Astrocyte (in vitro differentiated cells and primary cell): ENCODE measurements at regions not wholly inside any gene's neighbourhood (a gene's known extent, or its start where the extent isn't known, plus 50 kb on each side); places are given as distances from the start of the nearest gene placed in this dataset.

ENCODE experiments used
- DNase-seq: peaks from one replicate; pipeline ENCODE4 v3.0.0-alpha.2; 2010; ENCODE audit warnings: low read depth
- FAIRE-seq: peaks from 2 replicates; lab custom pipeline; 2011; peaks lifted over from hg19 to GRCh38; lab: Jason Lieb, UNC
- H2AFZ ChIP-seq: 2 replicates; pipeline ENCODE4 v1.6.0; 2012; ENCODE audit warnings: low read depth, low read length, inconsistent platforms
- H3K27ac ChIP-seq: 2 replicates; pipeline ENCODE4 v1.5.1; 2011; ENCODE audit warnings: low read depth, low read length, inconsistent platforms
- H3K27me3 ChIP-seq: 2 replicates; pipeline ENCODE4 v1.6.0; 2011; ENCODE audit warnings: low read length, inconsistent platforms; ENCODE audit not compliant: insufficient read depth
- H3K36me3 ChIP-seq: 2 replicates; pipeline ENCODE4 v1.5.1; 2011; ENCODE audit warnings: low read length, inconsistent platforms; ENCODE audit not compliant: insufficient read depth
- H3K4me1 ChIP-seq: 2 replicates; pipeline ENCODE4 v1.5.1; 2011; ENCODE audit warnings: low read length, inconsistent platforms; ENCODE audit not compliant: insufficient read depth
- H3K4me2 ChIP-seq: 2 replicates; pipeline ENCODE4 v1.6.0; 2012; ENCODE audit warnings: low read length, inconsistent platforms
- H3K4me3 ChIP-seq: 2 replicates; pipeline ENCODE4 v1.5.1; 2011; ENCODE audit warnings: low read depth, mild to moderate bottlenecking, low read length, inconsistent platforms; ENCODE audit not compliant: insufficient read depth
- H3K79me2 ChIP-seq: 2 replicates; pipeline ENCODE4 v1.6.0; 2012; ENCODE audit warnings: mild to moderate bottlenecking, low read length, inconsistent platforms; ENCODE audit not compliant: insufficient read depth
- H3K9ac ChIP-seq: 2 replicates; pipeline ENCODE4 v1.6.0; 2012; ENCODE audit warnings: mild to moderate bottlenecking, low read length, inconsistent platforms
- H3K9me3 ChIP-seq: 2 replicates; pipeline ENCODE4 v1.5.1; 2012; ENCODE audit warnings: low read depth, mild to moderate bottlenecking, low read length, inconsistent platforms; ENCODE audit not compliant: insufficient read depth
- H4K20me1 ChIP-seq: 2 replicates; pipeline ENCODE4 v1.6.0; 2012; ENCODE audit warnings: low read length, inconsistent platforms; ENCODE audit not compliant: insufficient read depth
- H3K27ac Mint-ChIP-seq: one replicate; pipeline ENCODE4 v1.8.0; 2021; ENCODE audit warnings: mild to moderate bottlenecking, mixed read lengths; ENCODE audit not compliant: unreplicated experiment
- H3K27me3 Mint-ChIP-seq: one replicate; pipeline ENCODE4 v1.8.0; 2021; ENCODE audit warnings: low read depth, mixed read lengths; ENCODE audit not compliant: unreplicated experiment
- H3K36me3 Mint-ChIP-seq: one replicate; pipeline ENCODE4 v1.8.0; 2021; ENCODE audit warnings: low read depth, mixed read lengths; ENCODE audit not compliant: unreplicated experiment
- H3K4me1 Mint-ChIP-seq: one replicate; pipeline ENCODE4 v1.8.0; 2021; ENCODE audit warnings: low read depth, mixed read lengths; ENCODE audit not compliant: unreplicated experiment
- H3K4me3 Mint-ChIP-seq: one replicate; pipeline ENCODE4 v1.8.0; 2021; ENCODE audit warnings: mild to moderate bottlenecking, moderate library complexity, mixed read lengths; ENCODE audit not compliant: unreplicated experiment
- H3K9me3 Mint-ChIP-seq: one replicate; pipeline ENCODE4 v1.8.0; 2021; ENCODE audit warnings: mild to moderate bottlenecking, mixed read lengths; ENCODE audit not compliant: unreplicated experiment
- EZH2 ChIP-seq: IDR thresholded peaks from 2 replicates; pipeline ENCODE4 v1.6.1; 2012; ENCODE audit warnings: mild to moderate bottlenecking, low read length, inconsistent platforms; ENCODE audit not compliant: insufficient read depth
- TF ChIP-seq, protein P1 (sequence below): IDR thresholded peaks from 2 replicates; pipeline ENCODE4 v1.5.1; 2011; ENCODE audit warnings: low read depth, mild to moderate bottlenecking, inconsistent platforms, low read length, moderate library complexity; ENCODE audit not compliant: insufficient read depth

DNA sequence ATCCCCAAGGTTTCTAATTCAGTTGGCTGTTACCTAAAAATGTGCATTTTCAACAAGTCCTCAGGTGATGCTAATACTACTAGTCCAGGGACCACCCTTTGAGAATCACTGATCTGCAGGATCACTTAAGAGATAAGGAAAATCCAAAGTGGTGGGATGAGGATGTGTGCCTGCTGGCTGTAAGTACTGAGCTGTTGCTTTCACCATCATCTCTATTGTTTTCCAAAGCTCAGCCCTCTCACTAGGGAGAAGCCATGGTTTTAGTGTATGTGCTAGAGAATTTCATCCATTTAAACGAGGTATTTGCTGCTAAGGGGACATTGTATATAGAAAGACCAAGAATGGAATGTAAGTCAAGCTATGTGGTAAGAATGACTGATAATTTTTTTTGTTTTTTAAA, 202.3 kb downstream of the KIF21A start:
- Histone ChIP-seq H3K4me3 (no peak overlapping the region), H3K36me3 (no peaks in the 10 kb centered on the region), H3K9ac (no peak overlapping the region), H4K20me1 (no peaks in the 10 kb centered on the region), H3K4me2 (no peak overlapping the region), H2AFZ (no peak overlapping the region), H3K27ac (no peak overlapping the region), H3K79me2 (no peaks in the 10 kb centered on the region), H3K27me3 (no peaks in the 10 kb centered on the region), H3K4me1 (peaks cover 13% of the 10 kb centered on the region), H3K9me3 (no peaks in the 10 kb centered on the region)
- FAIRE-seq (no peak), DNase-seq (no peak)
- TF ChIP-seq, protein P1, sequence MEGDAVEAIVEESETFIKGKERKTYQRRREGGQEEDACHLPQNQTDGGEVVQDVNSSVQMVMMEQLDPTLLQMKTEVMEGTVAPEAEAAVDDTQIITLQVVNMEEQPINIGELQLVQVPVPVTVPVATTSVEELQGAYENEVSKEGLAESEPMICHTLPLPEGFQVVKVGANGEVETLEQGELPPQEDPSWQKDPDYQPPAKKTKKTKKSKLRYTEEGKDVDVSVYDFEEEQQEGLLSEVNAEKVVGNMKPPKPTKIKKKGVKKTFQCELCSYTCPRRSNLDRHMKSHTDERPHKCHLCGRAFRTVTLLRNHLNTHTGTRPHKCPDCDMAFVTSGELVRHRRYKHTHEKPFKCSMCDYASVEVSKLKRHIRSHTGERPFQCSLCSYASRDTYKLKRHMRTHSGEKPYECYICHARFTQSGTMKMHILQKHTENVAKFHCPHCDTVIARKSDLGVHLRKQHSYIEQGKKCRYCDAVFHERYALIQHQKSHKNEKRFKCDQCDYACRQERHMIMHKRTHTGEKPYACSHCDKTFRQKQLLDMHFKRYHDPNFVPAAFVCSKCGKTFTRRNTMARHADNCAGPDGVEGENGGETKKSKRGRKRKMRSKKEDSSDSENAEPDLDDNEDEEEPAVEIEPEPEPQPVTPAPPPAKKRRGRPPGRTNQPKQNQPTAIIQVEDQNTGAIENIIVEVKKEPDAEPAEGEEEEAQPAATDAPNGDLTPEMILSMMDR = no peak
- TF ChIP-seq EZH2 = no peak
- Mint-ChIP-seq H3K4me3 (no peak overlapping the region), H3K27ac (no peak overlapping the region), H3K36me3 (no peaks in the 10 kb centered on the region), H3K9me3 (no peaks in the 10 kb centered on the region), H3K4me1 (peaks cover 23% of the 10 kb centered on the region), H3K27me3 (no peaks in the 10 kb centered on the region)

DNA sequence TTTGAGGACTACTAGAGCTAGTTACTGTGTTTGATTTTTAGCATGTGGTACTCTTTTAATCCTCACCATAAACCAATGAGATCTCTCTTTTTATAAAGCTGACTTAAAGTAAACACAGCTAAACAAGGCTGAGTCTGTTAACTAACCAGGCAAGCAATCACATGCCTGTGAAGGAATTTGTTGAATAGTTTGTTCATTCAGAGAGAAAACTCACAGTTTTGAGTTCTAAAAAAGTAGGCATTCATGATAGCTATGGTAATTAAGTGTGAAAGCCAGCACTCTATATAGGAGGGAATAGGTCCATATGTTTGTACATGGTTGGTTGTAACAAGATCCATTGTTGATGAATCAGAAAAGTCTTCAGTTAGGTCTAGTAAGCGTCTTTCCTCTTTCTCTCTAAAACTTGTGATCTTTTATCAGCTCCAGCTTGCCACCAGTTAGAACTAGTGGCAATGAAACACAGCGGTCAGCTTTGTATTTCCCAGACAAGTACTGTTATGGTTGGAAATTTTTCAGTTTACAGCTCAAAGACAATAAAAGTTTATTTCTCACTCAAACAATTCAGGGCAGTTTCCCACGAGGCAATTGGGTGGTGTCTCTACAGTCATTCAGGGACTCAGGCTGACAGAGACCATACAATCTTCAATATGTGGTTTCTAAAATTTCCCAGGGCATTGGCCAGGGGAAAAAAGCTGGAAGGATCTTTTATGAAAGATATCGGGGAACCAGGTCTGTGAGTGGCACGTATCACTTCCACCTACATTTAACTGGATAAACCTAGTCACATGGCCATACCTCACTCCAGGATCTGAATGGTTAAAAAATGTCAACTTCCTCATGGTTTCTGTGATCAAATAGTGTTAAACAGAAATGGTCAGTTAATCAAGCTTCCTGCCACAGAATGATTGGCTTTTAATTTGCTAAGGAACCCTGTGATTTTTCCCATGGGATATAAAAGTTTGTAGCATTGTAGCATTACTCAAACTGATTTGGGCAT, 203.1 kb downstream of the KIF21A start:
- no peak overlapping the region for H3K4me3 ChIP-seq
- H3K36me3 ChIP-seq = no peaks in the 10 kb centered on the region
- peak overlapping the region; percentile 19 for H3K27ac ChIP-seq
- no peak overlapping the region for H2AFZ ChIP-seq
- Mint-ChIP-seq H3K27ac (no peak overlapping the region), H3K27me3 (no peaks in the 10 kb centered on the region), H3K4me1 (peaks cover 23% of the 10 kb centered on the region), H3K36me3 (no peaks in the 10 kb centered on the region), H3K4me3 (no peak overlapping the region), H3K9me3 (no peaks in the 10 kb centered on the region)
- no peak overlapping the region for H3K9ac ChIP-seq
- FAIRE-seq (no peak), DNase-seq (peak; percentile 34)
- no peaks in the 10 kb centered on the region for H3K9me3 ChIP-seq
- H3K4me1 ChIP-seq = peaks cover 13% of the 10 kb centered on the region
- no peaks in the 10 kb centered on the region for H4K20me1 ChIP-seq
- H3K79me2 ChIP-seq = no peaks in the 10 kb centered on the region
- TF ChIP-seq, protein P1 = no peak
- no peak for TF ChIP-seq EZH2
- H3K4me2 ChIP-seq = no peak overlapping the region
- H3K27me3 ChIP-seq = no peaks in the 10 kb centered on the region

DNA sequence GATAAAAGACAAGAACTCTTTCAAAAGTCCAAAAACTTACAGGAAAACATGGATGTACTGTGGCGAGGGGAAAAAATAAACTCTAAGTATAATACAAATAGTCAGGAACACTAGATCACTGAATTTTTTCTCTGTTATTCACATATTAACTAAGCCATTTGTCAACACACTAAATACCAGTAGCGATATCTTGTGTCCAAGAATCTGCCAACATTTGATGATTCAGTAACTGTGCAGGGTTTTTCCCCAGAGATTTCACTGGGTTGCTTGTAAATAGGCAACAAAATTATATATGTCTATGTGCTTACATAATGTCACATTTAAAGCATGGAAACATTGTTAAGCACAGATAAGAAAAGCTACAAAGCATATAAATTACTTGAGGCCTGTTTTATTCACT, 205.9 kb downstream of the KIF21A start:
- Histone ChIP-seq H3K4me2 (peak overlapping the region; percentile 51), H3K4me3 (no peak overlapping the region), H3K79me2 (no peaks in the 10 kb centered on the region), H3K27me3 (no peaks in the 10 kb centered on the region), H4K20me1 (no peaks in the 10 kb centered on the region), H3K9me3 (no peaks in the 10 kb centered on the region), H3K36me3 (no peaks in the 10 kb centered on the region), H3K9ac (peak overlapping the region; percentile 39), H2AFZ (no peak overlapping the region), H3K4me1 (peaks cover 13% of the 10 kb centered on the region), H3K27ac (peak overlapping the region; percentile 72)
- Mint-ChIP-seq H3K27ac (no peak overlapping the region), H3K36me3 (no peaks in the 10 kb centered on the region), H3K4me3 (no peak overlapping the region), H3K4me1 (peaks cover 23% of the 10 kb centered on the region), H3K27me3 (no peaks in the 10 kb centered on the region), H3K9me3 (no peaks in the 10 kb centered on the region)
- TF ChIP-seq, protein P1 = no peak
- no peak for TF ChIP-seq EZH2
- no peak for FAIRE-seq
- peak; percentile 87 for DNase-seq
